ENCODE measurements at regions not wholly inside any gene's neighbourhood (a gene's known extent, or its start where the extent isn't known, plus 50 kb on each side); places are given as distances from the start of the nearest gene placed in this dataset.
"Not testable (repeated sequence)": the region's sequence is repeated elsewhere in the genome, so short reads cannot be mapped to it uniquely, and the experiment has no call there.

GRCh38 chr4:159410076-159410777, 307.3 kb downstream of the RAPGEF2 start:
- no peak overlapping the region for H3K4me3 ChIP-seq (ENCODE audit: low read depth in 1 of 2, low read length in 2 of 2)
- H3K4me1 ChIP-seq (ENCODE audit: control insufficient read depth in 1 of 2, insufficient read depth in 2 of 2, low read length in 2 of 2), result no peaks in the 10 kb centered on the region
- H3K27me3 ChIP-seq (ENCODE audit: low read depth, low read length), result no peaks in the 10 kb centered on the region
- no peaks in the 10 kb centered on the region for H3K36me3 ChIP-seq (ENCODE audit: control insufficient read depth in 1 of 2, insufficient read depth in 2 of 2, low read length in 2 of 2)
- H3K9me3 ChIP-seq (ENCODE audit: control insufficient read depth in 1 of 2, low read length in 2 of 2), result no peaks in the 10 kb centered on the region
- H3K27ac ChIP-seq (ENCODE audit: low read length), result no peak overlapping the region

GRCh38 chr4:159410891-159411290, 308.0 kb downstream of the RAPGEF2 start:
- H3K4me1 ChIP-seq (ENCODE audit: control insufficient read depth in 1 of 2, insufficient read depth in 2 of 2, low read length in 2 of 2), result no peaks in the 10 kb centered on the region
- no peak overlapping the region for H3K27ac ChIP-seq (ENCODE audit: low read length)
- no peak overlapping the region for H3K4me3 ChIP-seq (ENCODE audit: low read depth in 1 of 2, low read length in 2 of 2)
- no peaks in the 10 kb centered on the region for H3K36me3 ChIP-seq (ENCODE audit: control insufficient read depth in 1 of 2, insufficient read depth in 2 of 2, low read length in 2 of 2)
- no peaks in the 10 kb centered on the region for H3K27me3 ChIP-seq (ENCODE audit: low read depth, low read length)
- H3K9me3 ChIP-seq (ENCODE audit: control insufficient read depth in 1 of 2, low read length in 2 of 2), result no peaks in the 10 kb centered on the region

GRCh38 chr4:159413306-159413943, 310.5 kb downstream of the RAPGEF2 start:
- Histone ChIP-seq H3K9me3 (ENCODE audit: control insufficient read depth in 1 of 2, low read length in 2 of 2) (peaks cover 0 to 7% of the 10 kb centered on the region in 2 donors), H3K4me1 (ENCODE audit: control insufficient read depth in 1 of 2, insufficient read depth in 2 of 2, low read length in 2 of 2) (no peaks in the 10 kb centered on the region), H3K36me3 (ENCODE audit: control insufficient read depth in 1 of 2, insufficient read depth in 2 of 2, low read length in 2 of 2) (no peaks in the 10 kb centered on the region), H3K27ac (ENCODE audit: low read length) (no peak overlapping the region), H3K4me3 (ENCODE audit: low read depth in 1 of 2, low read length in 2 of 2) (no peak overlapping the region), H3K27me3 (ENCODE audit: low read depth, low read length) (no peaks in the 10 kb centered on the region)

GRCh38 chr4:159414305-159414704, 311.4 kb downstream of the RAPGEF2 start:
- no peaks in the 10 kb centered on the region for H3K27me3 ChIP-seq (ENCODE audit: low read depth, low read length)
- peaks cover 0 to 8% of the 10 kb centered on the region in 2 donors for H3K9me3 ChIP-seq (ENCODE audit: control insufficient read depth in 1 of 2, low read length in 2 of 2)
- no peak overlapping the region for H3K4me3 ChIP-seq (ENCODE audit: low read depth in 1 of 2, low read length in 2 of 2)
- no peak overlapping the region for H3K27ac ChIP-seq (ENCODE audit: low read length)
- H3K36me3 ChIP-seq (ENCODE audit: control insufficient read depth in 1 of 2, insufficient read depth in 2 of 2, low read length in 2 of 2), result no peaks in the 10 kb centered on the region
- H3K4me1 ChIP-seq (ENCODE audit: control insufficient read depth in 1 of 2, insufficient read depth in 2 of 2, low read length in 2 of 2), result no peaks in the 10 kb centered on the region

GRCh38 chr4:159416073-159416472, 313.2 kb downstream of the RAPGEF2 start:
- Histone ChIP-seq H3K36me3 (ENCODE audit: control insufficient read depth in 1 of 2, insufficient read depth in 2 of 2, low read length in 2 of 2) (no peaks in the 10 kb centered on the region), H3K9me3 (ENCODE audit: control insufficient read depth in 1 of 2, low read length in 2 of 2) (peaks cover 0 to 8% of the 10 kb centered on the region in 2 donors), H3K4me1 (ENCODE audit: control insufficient read depth in 1 of 2, insufficient read depth in 2 of 2, low read length in 2 of 2) (no peaks in the 10 kb centered on the region), H3K4me3 (ENCODE audit: low read depth in 1 of 2, low read length in 2 of 2) (no peak overlapping the region), H3K27me3 (ENCODE audit: low read depth, low read length) (no peaks in the 10 kb centered on the region), H3K27ac (ENCODE audit: low read length) (no peak overlapping the region)

- Histone ChIP-seq H3K4me1 (ENCODE audit: control insufficient read depth in 1 of 2, insufficient read depth in 2 of 2, low read length in 2 of 2) (no peaks in the 10 kb centered on the region), H3K27me3 (ENCODE audit: low read depth, low read length) (no peaks in the 10 kb centered on the region), H3K27ac (ENCODE audit: low read length) (no peak overlapping the region), H3K4me3 (ENCODE audit: low read depth in 1 of 2, low read length in 2 of 2) (no peak overlapping the region), H3K9me3 (ENCODE audit: control insufficient read depth in 1 of 2, low read length in 2 of 2) (peaks cover 0 to 11% of the 10 kb centered on the region in 2 donors), H3K36me3 (ENCODE audit: control insufficient read depth in 1 of 2, insufficient read depth in 2 of 2, low read length in 2 of 2) (no peaks in the 10 kb centered on the region)
Observed at GRCh38 chr4:159416996-159417395, 314.1 kb downstream of the RAPGEF2 start.

GRCh38 chr4:159420162-159421057, 317.5 kb downstream of the RAPGEF2 start:
- H3K27me3 ChIP-seq (ENCODE audit: low read depth, low read length), result no peaks in the 10 kb centered on the region
- no peaks in the 10 kb centered on the region for H3K4me1 ChIP-seq (ENCODE audit: control insufficient read depth in 1 of 2, insufficient read depth in 2 of 2, low read length in 2 of 2)
- no peak overlapping the region for H3K27ac ChIP-seq (ENCODE audit: low read length)
- H3K36me3 ChIP-seq (ENCODE audit: control insufficient read depth in 1 of 2, insufficient read depth in 2 of 2, low read length in 2 of 2), result no peaks in the 10 kb centered on the region
- no peak overlapping the region for H3K4me3 ChIP-seq (ENCODE audit: low read depth in 1 of 2, low read length in 2 of 2)
- peaks cover 0 to 11% of the 10 kb centered on the region in 2 donors for H3K9me3 ChIP-seq (ENCODE audit: control insufficient read depth in 1 of 2, low read length in 2 of 2)

- H3K4me1 ChIP-seq (ENCODE audit: control insufficient read depth in 1 of 2, insufficient read depth in 2 of 2, low read length in 2 of 2); H3K4me3 ChIP-seq (ENCODE audit: low read depth in 1 of 2, low read length in 2 of 2); H3K27me3 ChIP-seq (ENCODE audit: low read depth, low read length); H3K27ac ChIP-seq (ENCODE audit: low read length); H3K36me3 ChIP-seq (ENCODE audit: control insufficient read depth in 1 of 2, insufficient read depth in 2 of 2, low read length in 2 of 2): not testable (repeated sequence)
- peaks cover 0 to 11% of the 10 kb centered on the region in 2 donors for H3K9me3 ChIP-seq (ENCODE audit: control insufficient read depth in 1 of 2, low read length in 2 of 2)
Observed at GRCh38 chr4:159421058-159421419, 318.2 kb downstream of the RAPGEF2 start.

- no peak overlapping the region for H3K27ac ChIP-seq (ENCODE audit: low read length)
- no peaks in the 10 kb centered on the region for H3K36me3 ChIP-seq (ENCODE audit: control insufficient read depth in 1 of 2, insufficient read depth in 2 of 2, low read length in 2 of 2)
- H3K4me1 ChIP-seq (ENCODE audit: control insufficient read depth in 1 of 2, insufficient read depth in 2 of 2, low read length in 2 of 2), result no peaks in the 10 kb centered on the region
- no peaks in the 10 kb centered on the region for H3K27me3 ChIP-seq (ENCODE audit: low read depth, low read length)
- no peak overlapping the region for H3K4me3 ChIP-seq (ENCODE audit: low read depth in 1 of 2, low read length in 2 of 2)
- peaks cover 0 to 11% of the 10 kb centered on the region in 2 donors for H3K9me3 ChIP-seq (ENCODE audit: control insufficient read depth in 1 of 2, low read length in 2 of 2)
Observed at GRCh38 chr4:159422019-159422418, 319.1 kb downstream of the RAPGEF2 start.

GRCh38 chr4:159422626-159423025, 319.7 kb downstream of the RAPGEF2 start:
- Histone ChIP-seq H3K27me3 (ENCODE audit: low read depth, low read length) (no peaks in the 10 kb centered on the region), H3K4me3 (ENCODE audit: low read depth in 1 of 2, low read length in 2 of 2) (no peak overlapping the region), H3K4me1 (ENCODE audit: control insufficient read depth in 1 of 2, insufficient read depth in 2 of 2, low read length in 2 of 2) (no peaks in the 10 kb centered on the region), H3K27ac (ENCODE audit: low read length) (no peak overlapping the region), H3K36me3 (ENCODE audit: control insufficient read depth in 1 of 2, insufficient read depth in 2 of 2, low read length in 2 of 2) (no peaks in the 10 kb centered on the region), H3K9me3 (ENCODE audit: control insufficient read depth in 1 of 2, low read length in 2 of 2) (peaks cover 0 to 11% of the 10 kb centered on the region in 2 donors)

- Histone ChIP-seq H3K4me1 (ENCODE audit: control insufficient read depth in 1 of 2, insufficient read depth in 2 of 2, low read length in 2 of 2) (no peaks in the 10 kb centered on the region), H3K4me3 (ENCODE audit: low read depth in 1 of 2, low read length in 2 of 2) (no peak overlapping the region), H3K36me3 (ENCODE audit: control insufficient read depth in 1 of 2, insufficient read depth in 2 of 2, low read length in 2 of 2) (no peaks in the 10 kb centered on the region), H3K9me3 (ENCODE audit: control insufficient read depth in 1 of 2, low read length in 2 of 2) (peaks cover 0 to 4% of the 10 kb centered on the region in 2 donors), H3K27ac (ENCODE audit: low read length) (no peak overlapping the region), H3K27me3 (ENCODE audit: low read depth, low read length) (no peaks in the 10 kb centered on the region)
Observed at GRCh38 chr4:159425737-159426305, 322.9 kb downstream of the RAPGEF2 start.
